ENCODE measurements at regions not wholly inside any gene's neighbourhood (a gene's known extent, or its start where the extent isn't known, plus 50 kb on each side); places are given as distances from the start of the nearest gene placed in this dataset.
"Not testable (repeated sequence)": the region's sequence is repeated elsewhere in the genome, so short reads cannot be mapped to it uniquely, and the experiment has no call there.

DNA sequence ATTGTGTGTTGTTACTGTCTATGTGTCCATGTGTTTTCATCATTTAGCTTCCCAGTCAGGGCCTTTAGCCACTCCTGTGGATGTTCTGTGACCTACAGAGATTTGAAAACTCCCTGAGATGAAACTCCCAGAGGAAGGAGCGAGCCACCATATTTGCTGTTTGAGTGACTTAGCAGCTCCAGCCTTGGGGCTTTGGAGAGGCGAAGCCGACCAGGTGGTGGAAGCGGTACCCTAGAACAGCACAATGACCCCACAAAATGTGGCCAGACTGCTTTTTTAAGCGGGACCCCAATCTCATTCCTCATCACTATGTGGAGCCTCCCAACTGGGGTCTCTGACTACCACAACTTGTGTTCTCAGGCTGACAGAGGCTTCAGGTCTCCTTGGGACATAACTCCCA is 323.9 kb upstream of the KCND2 start:
- TF ChIP-seq CTCF (conservative IDR thresholded peaks at IDR 0.05; ENCODE audit: low read length) = no peak
- no peak overlapping the region for H3K4me3 ChIP-seq (ENCODE audit: low read length)
- no peak for DNase-seq (ENCODE audit: low read depth)

GRCh38 chr7:119950390-119951041 is 322.5 kb upstream of the KCND2 start:
- DNase-seq (ENCODE audit: low read depth); H3K4me3 ChIP-seq (ENCODE audit: low read length): not testable (repeated sequence)

- not testable (repeated sequence) for DNase-seq (ENCODE audit: low read depth); H3K4me3 ChIP-seq (ENCODE audit: low read length)
Measured at GRCh38 chr7:119951614-119952013, 321.4 kb upstream of the KCND2 start.

- no peak overlapping the region for H3K4me3 ChIP-seq (ENCODE audit: low read length)
- TF ChIP-seq CTCF (conservative IDR thresholded peaks at IDR 0.05; ENCODE audit: low read length) = no peak
- no peak for DNase-seq (ENCODE audit: low read depth)
Measured at GRCh38 chr7:119957335-119957734, 315.6 kb upstream of the KCND2 start.

DNA sequence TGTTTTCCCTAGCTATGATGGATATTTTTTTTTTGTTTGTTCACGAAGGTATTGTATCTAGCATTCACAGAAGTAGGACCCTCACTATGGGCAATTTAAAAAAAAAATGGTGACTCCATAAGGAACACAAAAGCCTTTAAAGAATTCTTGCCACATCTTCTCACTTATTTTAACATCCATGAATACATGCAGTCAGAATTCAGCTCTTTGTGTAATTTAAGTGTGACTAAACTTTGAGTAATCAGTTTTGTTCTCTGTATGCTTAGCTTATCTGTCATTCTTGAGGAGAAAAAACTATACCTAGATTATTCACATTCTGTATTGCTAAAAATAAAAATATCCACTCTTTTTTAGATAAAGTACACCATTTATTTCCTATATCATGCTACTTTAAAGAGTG is 313.2 kb upstream of the KCND2 start:
- TF ChIP-seq CTCF (conservative IDR thresholded peaks at IDR 0.05; ENCODE audit: low read length) = no peak
- no peak overlapping the region for H3K4me3 ChIP-seq (ENCODE audit: low read length)
- peak; percentile 5 for DNase-seq (ENCODE audit: low read depth)

GRCh38 chr7:119963654-119964053 is 309.3 kb upstream of the KCND2 start:
- TF ChIP-seq CTCF (conservative IDR thresholded peaks at IDR 0.05; ENCODE audit: low read length) = no peak
- no peak for DNase-seq (ENCODE audit: low read depth)
- no peak overlapping the region for H3K4me3 ChIP-seq (ENCODE audit: low read length)

GRCh38 chr7:119964065-119964464 is 308.9 kb upstream of the KCND2 start:
- DNase-seq (ENCODE audit: low read depth) = no peak
- no peak for TF ChIP-seq CTCF (conservative IDR thresholded peaks at IDR 0.05; ENCODE audit: low read length)
- no peak overlapping the region for H3K4me3 ChIP-seq (ENCODE audit: low read length)

DNA sequence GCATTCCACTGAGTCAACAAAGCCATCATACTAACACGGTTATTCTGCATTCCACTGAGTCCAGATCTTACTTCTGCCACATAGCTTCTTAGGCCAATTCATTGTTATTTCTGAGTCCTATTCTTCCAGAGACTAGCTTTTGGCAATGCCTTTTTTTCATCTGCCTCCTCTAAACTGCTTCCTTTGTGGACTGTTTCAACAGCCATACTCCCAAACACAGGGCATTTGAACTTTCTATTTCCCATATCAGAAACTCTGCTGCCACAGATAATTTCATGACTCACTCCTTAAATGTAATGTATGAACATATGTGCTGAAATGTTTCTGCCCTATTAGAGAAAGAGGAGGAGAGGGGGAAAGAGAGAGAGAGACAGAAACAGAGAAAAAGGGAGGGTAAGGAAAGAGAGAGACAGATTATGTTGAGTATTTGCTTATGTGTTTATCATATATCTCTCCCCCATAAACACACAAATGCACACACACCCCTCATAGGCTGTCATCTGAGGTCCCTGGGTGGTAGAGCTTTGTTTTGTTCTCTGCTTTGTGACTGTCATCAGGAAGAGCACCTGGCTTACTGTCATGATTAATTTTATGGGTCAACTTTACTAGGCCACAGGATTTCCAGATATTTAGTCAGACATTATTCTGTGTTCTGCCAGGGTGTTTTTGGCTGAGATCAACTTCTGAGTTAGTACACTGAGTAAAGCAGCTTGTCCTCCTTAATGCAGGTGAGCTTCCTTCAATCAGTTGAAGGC is 308.0 kb upstream of the KCND2 start:
- no peak for TF ChIP-seq CTCF (conservative IDR thresholded peaks at IDR 0.05; ENCODE audit: low read length)
- DNase-seq (ENCODE audit: low read depth) = peak; percentile 35

More for the DNA sequence above, 308.0 kb upstream of the KCND2 start:
- no peak overlapping the region for H3K4me3 ChIP-seq (ENCODE audit: low read length)
